ENCODE measurements at regions not wholly inside any gene's neighbourhood (a gene's known extent, or its start where the extent isn't known, plus 50 kb on each side); places are given as distances from the start of the nearest gene placed in this dataset.
"Not testable (repeated sequence)": the region's sequence is repeated elsewhere in the genome, so short reads cannot be mapped to it uniquely, and the experiment has no call there.

- no peak overlapping the region for H3K4me3 Mint-ChIP-seq
- no peaks in the 10 kb centered on the region for H3K4me1 Mint-ChIP-seq
- no peaks in the 10 kb centered on the region for H3K36me3 Mint-ChIP-seq (ENCODE audit: low read depth)
- H3K27ac Mint-ChIP-seq: no peak overlapping the region
- no peak for ATAC-seq (replicated peaks)
- H3K27me3 Mint-ChIP-seq: no peaks in the 10 kb centered on the region
- H3K9me3 Mint-ChIP-seq: no peaks in the 10 kb centered on the region
These were observed 117.0 kb upstream of the GHR start for GRCh38 chr5:42306287-42306686.

- Mint-ChIP-seq H3K27me3 (no peaks in the 10 kb centered on the region), H3K27ac (no peak overlapping the region), H3K4me1 (no peaks in the 10 kb centered on the region), H3K9me3 (no peaks in the 10 kb centered on the region), H3K4me3 (no peak overlapping the region), H3K36me3 (ENCODE audit: low read depth) (no peaks in the 10 kb centered on the region)
- ATAC-seq (replicated peaks): no peak
These were observed 113.4 kb upstream of the GHR start for GRCh38 chr5:42309865-42310264.

- Mint-ChIP-seq H3K4me1 (no peaks in the 10 kb centered on the region), H3K27me3 (no peaks in the 10 kb centered on the region)
These were observed 108.0 kb upstream of the GHR start for GRCh38 chr5:42315214-42315613.

GRCh38 chr5:42317575-42317974 is 105.7 kb upstream of the GHR start:
- peaks cover 19% of the 10 kb centered on the region for H3K9me3 Mint-ChIP-seq
- no peak overlapping the region for H3K4me3 Mint-ChIP-seq
- ATAC-seq (replicated peaks): no peak
- no peaks in the 10 kb centered on the region for H3K36me3 Mint-ChIP-seq (ENCODE audit: low read depth)
- peaks cover 3% of the 10 kb centered on the region for H3K27me3 Mint-ChIP-seq
- H3K4me1 Mint-ChIP-seq: no peaks in the 10 kb centered on the region
- H3K27ac Mint-ChIP-seq: no peak overlapping the region

More at GRCh38 chr5:42315214-42315613, 108.0 kb upstream of the GHR start:
- peaks cover 9% of the 10 kb centered on the region for H3K9me3 Mint-ChIP-seq
- ATAC-seq (replicated peaks): no peak
- H3K36me3 Mint-ChIP-seq (ENCODE audit: low read depth): no peaks in the 10 kb centered on the region
- no peak overlapping the region for H3K4me3 Mint-ChIP-seq
- H3K27ac Mint-ChIP-seq: no peak overlapping the region

- H3K9me3 Mint-ChIP-seq: peaks cover 24% of the 10 kb centered on the region
These were observed 103.7 kb upstream of the GHR start for GRCh38 chr5:42319546-42319945.

GRCh38 chr5:42321785-42322184 is 101.5 kb upstream of the GHR start:
- H3K9me3 Mint-ChIP-seq: peaks cover 24% of the 10 kb centered on the region
- H3K36me3 Mint-ChIP-seq (ENCODE audit: low read depth): no peaks in the 10 kb centered on the region
- no peak for ATAC-seq (replicated peaks)
- no peak overlapping the region for H3K27ac Mint-ChIP-seq
- no peaks in the 10 kb centered on the region for H3K4me1 Mint-ChIP-seq
- peaks cover 8% of the 10 kb centered on the region for H3K27me3 Mint-ChIP-seq
- no peak overlapping the region for H3K4me3 Mint-ChIP-seq

More at GRCh38 chr5:42319546-42319945, 103.7 kb upstream of the GHR start:
- H3K27me3 Mint-ChIP-seq; H3K4me1 Mint-ChIP-seq; ATAC-seq (replicated peaks); H3K4me3 Mint-ChIP-seq; H3K36me3 Mint-ChIP-seq (ENCODE audit: low read depth); H3K27ac Mint-ChIP-seq: not testable (repeated sequence)

GRCh38 chr5:42337143-42337542 is 86.1 kb upstream of the GHR start:
- H3K36me3 Mint-ChIP-seq (ENCODE audit: low read depth): no peaks in the 10 kb centered on the region
- peaks cover 8% of the 10 kb centered on the region for H3K9me3 Mint-ChIP-seq
- H3K27me3 Mint-ChIP-seq: no peaks in the 10 kb centered on the region
- no peak for ATAC-seq (replicated peaks)
- no peak overlapping the region for H3K27ac Mint-ChIP-seq
- no peak overlapping the region for H3K4me3 Mint-ChIP-seq
- H3K4me1 Mint-ChIP-seq: no peaks in the 10 kb centered on the region

- Mint-ChIP-seq H3K4me3 (no peak overlapping the region), H3K27ac (no peak overlapping the region), H3K36me3 (ENCODE audit: low read depth) (no peaks in the 10 kb centered on the region), H3K27me3 (no peaks in the 10 kb centered on the region), H3K4me1 (no peaks in the 10 kb centered on the region), H3K9me3 (peaks cover 8% of the 10 kb centered on the region)
- ATAC-seq (replicated peaks): no peak
These were observed 85.6 kb upstream of the GHR start for GRCh38 chr5:42337607-42338006.

GRCh38 chr5:42338136-42338535 is 85.1 kb upstream of the GHR start:
- Mint-ChIP-seq H3K27me3 (no peaks in the 10 kb centered on the region), H3K4me3 (no peak overlapping the region), H3K9me3 (peaks cover 8% of the 10 kb centered on the region), H3K27ac (no peak overlapping the region), H3K36me3 (ENCODE audit: low read depth) (no peaks in the 10 kb centered on the region), H3K4me1 (no peaks in the 10 kb centered on the region)
- no peak for ATAC-seq (replicated peaks)

- no peak overlapping the region for H3K27ac Mint-ChIP-seq
- no peak overlapping the region for H3K4me3 Mint-ChIP-seq
- H3K4me1 Mint-ChIP-seq: no peaks in the 10 kb centered on the region
- no peak for ATAC-seq (replicated peaks)
- H3K27me3 Mint-ChIP-seq: no peaks in the 10 kb centered on the region
- H3K9me3 Mint-ChIP-seq: peaks cover 3% of the 10 kb centered on the region
- no peaks in the 10 kb centered on the region for H3K36me3 Mint-ChIP-seq (ENCODE audit: low read depth)
These were observed 74.1 kb upstream of the GHR start for GRCh38 chr5:42349163-42349562.

- Mint-ChIP-seq H3K36me3 (ENCODE audit: low read depth) (no peaks in the 10 kb centered on the region), H3K27ac (no peak overlapping the region), H3K9me3 (no peaks in the 10 kb centered on the region), H3K4me1 (no peaks in the 10 kb centered on the region), H3K27me3 (no peaks in the 10 kb centered on the region), H3K4me3 (no peak overlapping the region)
- no peak for ATAC-seq (replicated peaks)
These were observed 71.3 kb upstream of the GHR start for GRCh38 chr5:42351956-42352355.

- H3K4me1 Mint-ChIP-seq: no peaks in the 10 kb centered on the region
These were observed 63.2 kb upstream of the GHR start for GRCh38 chr5:42360056-42360455.

GRCh38 chr5:42360616-42361314 is 62.5 kb upstream of the GHR start:
- no peak overlapping the region for H3K27ac Mint-ChIP-seq
- no peaks in the 10 kb centered on the region for H3K4me1 Mint-ChIP-seq
- ATAC-seq (replicated peaks): no peak
- H3K9me3 Mint-ChIP-seq: no peaks in the 10 kb centered on the region
- no peaks in the 10 kb centered on the region for H3K27me3 Mint-ChIP-seq
- no peaks in the 10 kb centered on the region for H3K36me3 Mint-ChIP-seq (ENCODE audit: low read depth)
- no peak overlapping the region for H3K4me3 Mint-ChIP-seq

More at GRCh38 chr5:42360056-42360455, 63.2 kb upstream of the GHR start:
- H3K4me3 Mint-ChIP-seq: no peak overlapping the region
- no peak for ATAC-seq (replicated peaks)
- no peaks in the 10 kb centered on the region for H3K36me3 Mint-ChIP-seq (ENCODE audit: low read depth)
- H3K27me3 Mint-ChIP-seq: no peaks in the 10 kb centered on the region
- H3K27ac Mint-ChIP-seq: no peak overlapping the region
- H3K9me3 Mint-ChIP-seq: no peaks in the 10 kb centered on the region

GRCh38 chr5:42361315-42361688 is 61.9 kb upstream of the GHR start:
- Mint-ChIP-seq H3K9me3 (no peaks in the 10 kb centered on the region), H3K27me3 (no peaks in the 10 kb centered on the region), H3K4me1 (no peaks in the 10 kb centered on the region), H3K27ac (no peak overlapping the region), H3K36me3 (ENCODE audit: low read depth) (no peaks in the 10 kb centered on the region), H3K4me3 (no peak overlapping the region)
- ATAC-seq (replicated peaks): no peak

GRCh38 chr5:42366051-42366450 is 57.2 kb upstream of the GHR start:
- ATAC-seq (replicated peaks): no peak
- Mint-ChIP-seq H3K4me1 (no peaks in the 10 kb centered on the region), H3K36me3 (ENCODE audit: low read depth) (no peaks in the 10 kb centered on the region), H3K27me3 (no peaks in the 10 kb centered on the region), H3K4me3 (no peak overlapping the region), H3K9me3 (no peaks in the 10 kb centered on the region), H3K27ac (no peak overlapping the region)

Measured in activated T-helper 17 cell treated with anti-CD3 and anti-CD28 coated beads, Interleukin-2, amount 50 U/mL, for 72 hours (primary cell).